ENCODE measurements at regions not wholly inside any gene's neighbourhood (a gene's known extent, or its start where the extent isn't known, plus 50 kb on each side); places are given as distances from the start of the nearest gene placed in this dataset.

DNA sequence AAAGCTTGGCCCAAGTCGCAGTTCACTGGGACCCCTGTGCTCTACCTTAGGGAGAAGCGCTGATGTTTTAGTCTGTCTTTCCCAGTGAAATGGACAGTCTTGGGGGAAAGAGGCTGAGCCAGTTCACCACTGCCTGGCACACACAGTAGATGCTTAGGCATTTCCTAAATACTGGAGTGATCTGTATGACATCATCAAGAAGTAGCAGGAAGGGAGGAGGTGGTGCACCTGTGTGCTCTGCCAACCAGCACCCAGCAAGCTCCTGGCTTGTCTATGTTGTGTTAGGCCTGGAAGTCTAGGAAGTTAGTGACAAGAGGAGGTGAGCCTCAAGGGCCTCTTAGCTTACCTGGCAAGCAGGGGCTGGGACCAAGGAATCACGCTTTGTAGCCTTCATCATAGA, 158.2 kb upstream of the NFIA start:
- TF ChIP-seq, protein P1, sequence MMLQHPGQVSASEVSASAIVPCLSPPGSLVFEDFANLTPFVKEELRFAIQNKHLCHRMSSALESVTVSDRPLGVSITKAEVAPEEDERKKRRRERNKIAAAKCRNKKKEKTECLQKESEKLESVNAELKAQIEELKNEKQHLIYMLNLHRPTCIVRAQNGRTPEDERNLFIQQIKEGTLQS (IDR thresholded peaks at IDR 0.05), result no peak
- TF ChIP-seq, protein P2, sequence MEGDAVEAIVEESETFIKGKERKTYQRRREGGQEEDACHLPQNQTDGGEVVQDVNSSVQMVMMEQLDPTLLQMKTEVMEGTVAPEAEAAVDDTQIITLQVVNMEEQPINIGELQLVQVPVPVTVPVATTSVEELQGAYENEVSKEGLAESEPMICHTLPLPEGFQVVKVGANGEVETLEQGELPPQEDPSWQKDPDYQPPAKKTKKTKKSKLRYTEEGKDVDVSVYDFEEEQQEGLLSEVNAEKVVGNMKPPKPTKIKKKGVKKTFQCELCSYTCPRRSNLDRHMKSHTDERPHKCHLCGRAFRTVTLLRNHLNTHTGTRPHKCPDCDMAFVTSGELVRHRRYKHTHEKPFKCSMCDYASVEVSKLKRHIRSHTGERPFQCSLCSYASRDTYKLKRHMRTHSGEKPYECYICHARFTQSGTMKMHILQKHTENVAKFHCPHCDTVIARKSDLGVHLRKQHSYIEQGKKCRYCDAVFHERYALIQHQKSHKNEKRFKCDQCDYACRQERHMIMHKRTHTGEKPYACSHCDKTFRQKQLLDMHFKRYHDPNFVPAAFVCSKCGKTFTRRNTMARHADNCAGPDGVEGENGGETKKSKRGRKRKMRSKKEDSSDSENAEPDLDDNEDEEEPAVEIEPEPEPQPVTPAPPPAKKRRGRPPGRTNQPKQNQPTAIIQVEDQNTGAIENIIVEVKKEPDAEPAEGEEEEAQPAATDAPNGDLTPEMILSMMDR (IDR thresholded peaks at IDR 0.05; ENCODE audit: low read depth, low read length, missing input control), result no peak
- TF ChIP-seq, protein P3, sequence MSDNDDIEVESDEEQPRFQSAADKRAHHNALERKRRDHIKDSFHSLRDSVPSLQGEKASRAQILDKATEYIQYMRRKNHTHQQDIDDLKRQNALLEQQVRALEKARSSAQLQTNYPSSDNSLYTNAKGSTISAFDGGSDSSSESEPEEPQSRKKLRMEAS (IDR thresholded peaks at IDR 0.05), result no peak
- TF ChIP-seq TAF1 (conservative IDR thresholded peaks at IDR 0.05) (no peak), EGR1 (IDR thresholded peaks at IDR 0.05; ENCODE audit: low read depth in 2 of 2) (no peak), NR2F2 (IDR thresholded peaks at IDR 0.05) (no peak)
- TF ChIP-seq, protein P4, sequence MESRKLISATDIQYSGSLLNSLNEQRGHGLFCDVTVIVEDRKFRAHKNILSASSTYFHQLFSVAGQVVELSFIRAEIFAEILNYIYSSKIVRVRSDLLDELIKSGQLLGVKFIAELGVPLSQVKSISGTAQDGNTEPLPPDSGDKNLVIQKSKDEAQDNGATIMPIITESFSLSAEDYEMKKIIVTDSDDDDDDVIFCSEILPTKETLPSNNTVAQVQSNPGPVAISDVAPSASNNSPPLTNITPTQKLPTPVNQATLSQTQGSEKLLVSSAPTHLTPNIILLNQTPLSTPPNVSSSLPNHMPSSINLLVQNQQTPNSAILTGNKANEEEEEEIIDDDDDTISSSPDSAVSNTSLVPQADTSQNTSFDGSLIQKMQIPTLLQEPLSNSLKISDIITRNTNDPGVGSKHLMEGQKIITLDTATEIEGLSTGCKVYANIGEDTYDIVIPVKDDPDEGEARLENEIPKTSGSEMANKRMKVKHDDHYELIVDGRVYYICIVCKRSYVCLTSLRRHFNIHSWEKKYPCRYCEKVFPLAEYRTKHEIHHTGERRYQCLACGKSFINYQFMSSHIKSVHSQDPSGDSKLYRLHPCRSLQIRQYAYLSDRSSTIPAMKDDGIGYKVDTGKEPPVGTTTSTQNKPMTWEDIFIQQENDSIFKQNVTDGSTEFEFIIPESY (IDR thresholded peaks at IDR 0.05), result no peak
- Histone ChIP-seq H3K27me3 (ENCODE audit: control insufficient read depth in 4 of 4, insufficient read depth in 4 of 4, low read length in 3 of 4) (no peaks in the 10 kb centered on the region), H3K9ac (ENCODE audit: low read depth in 1 of 2, low read length in 2 of 2) (no peak overlapping the region), H3K4me3 (ENCODE audit: low read depth in 1 of 3, low read length in 3 of 3) (no peak overlapping the region), H3K36me3 (ENCODE audit: control insufficient read depth in 4 of 4, insufficient read depth in 3 of 4, low read depth in 1 of 4, low read length in 3 of 4) (no peaks in the 10 kb centered on the region), H3K9me3 (ENCODE audit: control insufficient read depth in 4 of 4, low read length in 3 of 4) (no peaks in the 10 kb centered on the region), H3K4me1 (ENCODE audit: control insufficient read depth in 4 of 4, insufficient read depth in 4 of 4, low read length in 3 of 4) (peaks cover 0 to 2% (median 0%) of the 10 kb centered on the region in 4 donors), H3K27ac (ENCODE audit: low read depth in 1 of 2, low read length in 2 of 2) (no peak overlapping the region)
- 96% methylated on average over 3 of the region's 3 CpGs for WGBS
- no peak for DNase-seq (ENCODE audit: low spot score)

DNA sequence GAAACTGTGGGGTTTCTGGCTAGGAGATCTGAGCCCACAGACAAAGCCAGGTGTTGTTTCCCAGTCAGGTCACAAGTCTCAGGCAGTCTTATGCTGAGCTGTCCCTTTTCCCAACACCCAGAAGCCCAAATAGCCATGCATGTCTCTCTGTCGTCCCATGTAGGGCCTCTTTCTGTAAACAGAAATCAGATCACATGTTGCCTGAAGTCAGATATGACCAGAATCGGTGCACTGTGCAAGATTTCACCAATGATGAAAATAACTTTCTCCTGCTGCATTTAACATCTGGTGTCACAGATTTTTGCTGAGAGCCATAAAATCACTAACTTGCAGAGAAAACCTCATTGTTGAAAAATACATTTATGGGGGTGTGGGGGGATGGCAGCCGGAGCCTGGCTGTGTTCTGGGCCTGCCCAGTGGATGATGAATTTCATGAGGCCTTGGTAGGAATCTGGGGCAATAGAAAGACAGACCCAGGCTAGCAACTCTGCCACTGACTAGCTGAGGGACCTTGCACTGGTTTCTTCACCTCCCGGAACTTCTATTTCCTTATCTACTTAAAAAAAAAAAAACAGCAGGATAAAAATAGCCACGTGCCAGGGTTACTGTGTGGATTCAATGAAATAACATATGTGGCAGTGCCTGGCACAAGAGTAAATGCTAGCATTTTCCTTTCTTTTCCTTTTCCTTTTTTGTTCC, 158.8 kb upstream of the NFIA start:
- no peak overlapping the region for H3K27ac ChIP-seq (ENCODE audit: low read depth in 1 of 2, low read length in 2 of 2)
- WGBS, result 57% methylated on average over 5 of the region's 5 CpGs
- peaks cover 0 to 2% (median 0%) of the 10 kb centered on the region in 4 donors for H3K4me1 ChIP-seq (ENCODE audit: control insufficient read depth in 4 of 4, insufficient read depth in 4 of 4, low read length in 3 of 4)
- no peak overlapping the region for H3K4me3 ChIP-seq (ENCODE audit: low read depth in 1 of 3, low read length in 3 of 3)
- no peak overlapping the region for H3K9ac ChIP-seq (ENCODE audit: low read depth in 1 of 2, low read length in 2 of 2)
- TF ChIP-seq, protein P5, sequence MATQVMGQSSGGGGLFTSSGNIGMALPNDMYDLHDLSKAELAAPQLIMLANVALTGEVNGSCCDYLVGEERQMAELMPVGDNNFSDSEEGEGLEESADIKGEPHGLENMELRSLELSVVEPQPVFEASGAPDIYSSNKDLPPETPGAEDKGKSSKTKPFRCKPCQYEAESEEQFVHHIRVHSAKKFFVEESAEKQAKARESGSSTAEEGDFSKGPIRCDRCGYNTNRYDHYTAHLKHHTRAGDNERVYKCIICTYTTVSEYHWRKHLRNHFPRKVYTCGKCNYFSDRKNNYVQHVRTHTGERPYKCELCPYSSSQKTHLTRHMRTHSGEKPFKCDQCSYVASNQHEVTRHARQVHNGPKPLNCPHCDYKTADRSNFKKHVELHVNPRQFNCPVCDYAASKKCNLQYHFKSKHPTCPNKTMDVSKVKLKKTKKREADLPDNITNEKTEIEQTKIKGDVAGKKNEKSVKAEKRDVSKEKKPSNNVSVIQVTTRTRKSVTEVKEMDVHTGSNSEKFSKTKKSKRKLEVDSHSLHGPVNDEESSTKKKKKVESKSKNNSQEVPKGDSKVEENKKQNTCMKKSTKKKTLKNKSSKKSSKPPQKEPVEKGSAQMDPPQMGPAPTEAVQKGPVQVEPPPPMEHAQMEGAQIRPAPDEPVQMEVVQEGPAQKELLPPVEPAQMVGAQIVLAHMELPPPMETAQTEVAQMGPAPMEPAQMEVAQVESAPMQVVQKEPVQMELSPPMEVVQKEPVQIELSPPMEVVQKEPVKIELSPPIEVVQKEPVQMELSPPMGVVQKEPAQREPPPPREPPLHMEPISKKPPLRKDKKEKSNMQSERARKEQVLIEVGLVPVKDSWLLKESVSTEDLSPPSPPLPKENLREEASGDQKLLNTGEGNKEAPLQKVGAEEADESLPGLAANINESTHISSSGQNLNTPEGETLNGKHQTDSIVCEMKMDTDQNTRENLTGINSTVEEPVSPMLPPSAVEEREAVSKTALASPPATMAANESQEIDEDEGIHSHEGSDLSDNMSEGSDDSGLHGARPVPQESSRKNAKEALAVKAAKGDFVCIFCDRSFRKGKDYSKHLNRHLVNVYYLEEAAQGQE (IDR thresholded peaks at IDR 0.05), result no peak
- TF ChIP-seq, protein P3 (IDR thresholded peaks at IDR 0.05), result no peak
- TF ChIP-seq HNF4A (conservative IDR thresholded peaks at IDR 0.05) (no peak), NR2F2 (IDR thresholded peaks at IDR 0.05) (no peak), FOXA1 (IDR thresholded peaks at IDR 0.05) (no peak), RXRA (IDR thresholded peaks at IDR 0.05) (no peak), SP1 (IDR thresholded peaks at IDR 0.05) (no peak), YY1 (IDR thresholded peaks at IDR 0.05) (no peak), EGR1 (IDR thresholded peaks at IDR 0.05; ENCODE audit: low read depth in 2 of 2) (no peak), TAF1 (conservative IDR thresholded peaks at IDR 0.05) (no peak), FOXA2 (IDR thresholded peaks at IDR 0.05) (no peak)
- TF ChIP-seq, protein P4 (IDR thresholded peaks at IDR 0.05), result no peak
- TF ChIP-seq, protein P1 (IDR thresholded peaks at IDR 0.05), result no peak
- no peaks in the 10 kb centered on the region for H3K36me3 ChIP-seq (ENCODE audit: control insufficient read depth in 4 of 4, insufficient read depth in 3 of 4, low read depth in 1 of 4, low read length in 3 of 4)
- H3K27me3 ChIP-seq (ENCODE audit: control insufficient read depth in 4 of 4, insufficient read depth in 4 of 4, low read length in 3 of 4), result no peaks in the 10 kb centered on the region
- no peaks in the 10 kb centered on the region for H3K9me3 ChIP-seq (ENCODE audit: control insufficient read depth in 4 of 4, low read length in 3 of 4)
- DNase-seq (ENCODE audit: low spot score), result no peak
